Urinary bladder (tissue), 3 donors: ENCODE measurements at regions not wholly inside any gene's neighbourhood (a gene's known extent, or its start where the extent isn't known, plus 50 kb on each side); places are given as distances from the start of the nearest gene placed in this dataset.

Source experiments
- DNase-seq: peaks from one replicate; pipeline ENCODE4 v3.0.0-alpha.2; 2015; ENCODE audit errors: extremely low spot score
- H3K27ac ChIP-seq: one replicate; pipeline ENCODE4 v1.5.1; 2013; ENCODE audit warnings: low read depth, mild to moderate bottlenecking, moderate library complexity
- H3K36me3 ChIP-seq: one replicate; pipeline ENCODE4 v1.6.1; 2013; ENCODE audit warnings: mild to moderate bottlenecking, moderate library complexity; ENCODE audit not compliant: insufficient read depth
- H3K4me1 ChIP-seq: one replicate; pipeline ENCODE4 v1.6.1; 2013; ENCODE audit warnings: mild to moderate bottlenecking, moderate library complexity; ENCODE audit not compliant: insufficient read depth
- H3K4me3 ChIP-seq: one replicate; pipeline ENCODE4 v1.5.1; 2013; ENCODE audit warnings: low read depth, low read length
- WGBS: extraction: QIAGEN DNeasy Blood & Tissue Kit; methylation state at CpG from one replicate; pipeline ENCODE4 v1.1.7; 2013; 5-methylcytosine and 5-hydroxymethylcytosine counted together
- donor health status: healthy with polysubstance abuse.
- donor health status: healthy.

DNA sequence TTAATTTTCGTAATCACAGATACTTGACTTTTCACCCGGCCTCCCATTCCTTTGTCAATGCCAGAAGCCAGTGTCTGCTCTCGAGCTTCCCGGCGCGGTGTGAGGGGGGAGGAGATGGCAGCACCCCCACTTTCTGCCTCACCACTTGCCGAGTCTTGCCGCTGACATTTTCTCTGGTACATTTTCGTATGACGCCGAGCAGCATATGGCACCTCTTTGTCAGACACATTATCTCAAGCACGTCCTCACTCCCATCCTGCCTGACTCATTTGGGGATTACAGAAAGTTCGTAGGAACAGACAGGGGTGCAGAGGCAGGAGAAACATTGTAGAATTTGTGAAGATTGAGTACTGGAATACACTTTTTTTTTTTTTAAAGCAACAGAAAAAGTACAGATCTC lies 60.8 kb upstream of the SORCS3 start:
- no peak overlapping the region for H3K4me3 ChIP-seq
- H3K36me3 ChIP-seq = no peaks in the 10 kb centered on the region
- 26% methylated on average over 13 of the region's 13 CpGs for WGBS
- no peak for DNase-seq
- H3K4me1 ChIP-seq = no peaks in the 10 kb centered on the region
- no peak overlapping the region for H3K27ac ChIP-seq

GRCh38 chr10:104580774-104581675 lies 60.1 kb upstream of the SORCS3 start:
- Histone ChIP-seq H3K4me3 (no peak overlapping the region), H3K27ac (no peak overlapping the region), H3K36me3 (no peaks in the 10 kb centered on the region), H3K4me1 (no peaks in the 10 kb centered on the region)
- peak; percentile 31 for DNase-seq
- 40% methylated on average over 20 of the region's 20 CpGs for WGBS

DNA sequence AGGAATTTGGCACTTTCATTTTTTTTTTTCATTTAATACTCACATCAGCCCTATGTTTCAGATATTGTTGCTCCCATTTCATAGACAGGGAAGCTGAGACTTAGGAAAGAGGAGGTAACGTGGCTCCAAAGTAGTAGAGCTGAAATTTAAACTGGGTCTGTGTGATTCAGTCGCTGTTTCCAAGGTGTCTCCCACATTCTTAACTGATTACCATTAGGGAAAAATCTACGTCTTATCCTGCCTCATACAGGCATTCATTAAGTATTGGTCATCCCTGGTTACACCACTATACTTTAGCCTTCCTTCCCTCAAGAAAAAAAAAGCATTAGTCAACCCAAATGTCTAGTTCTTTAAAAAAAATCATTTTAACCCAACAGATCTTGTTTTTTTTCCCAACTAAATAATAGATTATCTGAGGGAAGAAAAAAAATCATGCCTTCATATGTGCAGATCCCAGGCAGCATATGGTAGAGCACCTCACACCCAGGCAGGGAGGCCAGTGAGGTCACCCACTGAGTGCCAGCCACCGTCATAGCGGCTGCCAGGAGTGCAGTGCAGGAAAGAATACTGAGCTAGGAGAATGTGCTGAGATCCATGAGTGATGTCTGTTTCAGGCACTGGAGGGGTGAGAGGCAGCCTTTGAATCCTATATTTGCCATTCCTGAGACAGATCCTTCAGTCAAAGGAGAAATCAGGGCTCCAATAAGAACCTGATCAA lies 59.0 kb upstream of the SORCS3 start:
- no peaks in the 10 kb centered on the region for H3K4me1 ChIP-seq
- no peaks in the 10 kb centered on the region for H3K36me3 ChIP-seq
- no peak overlapping the region for H3K27ac ChIP-seq
- no peak overlapping the region for H3K4me3 ChIP-seq
- DNase-seq = no peak
- 80% methylated on average over 5 of the region's 5 CpGs for WGBS

GRCh38 chr10:104582602-104582951 lies 58.5 kb upstream of the SORCS3 start:
- no peak for DNase-seq
- H3K4me1 ChIP-seq = no peaks in the 10 kb centered on the region
- WGBS = 80% methylated on average over 4 of the region's 4 CpGs

GRCh38 chr10:104582966-104583365 lies 58.1 kb upstream of the SORCS3 start:
- DNase-seq = no peak
- H3K4me3 ChIP-seq = no peak overlapping the region
- H3K27ac ChIP-seq = no peak overlapping the region
- no peaks in the 10 kb centered on the region for H3K4me1 ChIP-seq
- 88% methylated on average over 1 of the region's 1 CpG for WGBS
- no peaks in the 10 kb centered on the region for H3K36me3 ChIP-seq

More at GRCh38 chr10:104582602-104582951, 58.5 kb upstream of the SORCS3 start:
- Histone ChIP-seq H3K27ac (no peak overlapping the region), H3K4me3 (no peak overlapping the region), H3K36me3 (no peaks in the 10 kb centered on the region)

DNA sequence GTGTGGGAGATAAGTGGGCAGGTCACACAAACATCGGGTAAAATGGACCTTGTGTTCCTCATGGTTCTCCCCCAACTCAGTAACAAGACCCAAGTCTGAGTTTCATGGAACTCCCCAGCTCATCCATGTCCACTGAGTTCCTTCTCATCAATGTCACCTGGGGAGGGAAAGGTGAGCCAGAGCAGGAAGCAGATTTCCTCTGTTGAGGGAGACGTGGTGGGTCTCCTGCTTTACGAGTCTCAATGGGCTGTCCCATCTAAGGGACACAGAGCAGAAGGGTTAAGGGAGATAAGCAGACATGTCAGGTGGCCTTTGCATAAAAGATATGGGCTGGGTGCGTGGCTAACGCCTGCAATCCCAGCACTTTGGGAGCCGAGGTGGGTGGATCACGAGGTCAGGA lies 56.5 kb upstream of the SORCS3 start:
- H3K36me3 ChIP-seq = no peaks in the 10 kb centered on the region
- no peak for DNase-seq
- WGBS = 69% methylated on average over 7 of the region's 7 CpGs
- H3K4me1 ChIP-seq = no peaks in the 10 kb centered on the region
- H3K4me3 ChIP-seq = no peak overlapping the region
- no peak overlapping the region for H3K27ac ChIP-seq

DNA sequence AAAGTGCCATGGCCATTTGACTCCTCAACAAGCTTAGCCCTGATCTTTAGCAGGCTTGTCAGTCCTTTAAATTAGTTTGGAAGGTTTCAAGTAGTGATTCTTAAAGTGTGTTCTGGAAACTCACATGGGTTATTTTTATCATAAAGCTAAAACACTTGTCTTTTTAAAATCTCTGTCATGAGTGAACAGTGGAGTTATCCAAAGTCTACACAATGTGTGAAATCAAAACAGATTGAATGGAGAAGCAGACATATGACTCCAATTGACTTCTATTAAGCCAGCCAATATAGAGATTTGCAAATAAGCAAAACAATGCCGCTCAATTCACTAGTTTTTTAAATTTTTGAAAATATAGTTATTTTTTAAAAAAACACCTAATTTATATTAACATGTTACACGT lies 53.3 kb upstream of the SORCS3 start:
- Histone ChIP-seq H3K36me3 (no peaks in the 10 kb centered on the region), H3K4me3 (no peak overlapping the region), H3K4me1 (no peaks in the 10 kb centered on the region), H3K27ac (no peak overlapping the region)
- 78% methylated on average over 2 of the region's 2 CpGs for WGBS
- DNase-seq = no peak

DNA sequence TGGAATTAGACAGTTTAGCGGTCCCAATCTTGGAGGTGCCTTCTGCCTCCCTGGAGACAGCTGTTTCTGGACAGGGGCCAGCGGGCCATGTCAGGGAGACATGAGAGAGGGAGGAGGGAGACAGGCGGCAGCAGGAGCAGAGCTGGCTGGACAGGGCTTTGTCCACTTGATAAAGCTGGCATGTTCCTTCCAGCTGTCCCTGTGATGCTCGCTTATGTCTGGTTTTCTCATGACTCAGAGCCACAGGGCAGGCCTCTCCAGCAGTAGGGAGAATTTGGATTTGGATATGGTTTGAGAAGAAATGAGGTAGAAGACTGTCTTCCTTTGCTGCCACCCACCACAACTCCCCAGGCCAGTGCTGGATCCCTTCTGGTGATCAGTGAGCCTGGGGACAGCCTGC lies 51.7 kb upstream of the SORCS3 start:
- no peak overlapping the region for H3K4me3 ChIP-seq
- no peaks in the 10 kb centered on the region for H3K36me3 ChIP-seq
- H3K27ac ChIP-seq = no peak overlapping the region
- no peak for DNase-seq
- no peaks in the 10 kb centered on the region for H3K4me1 ChIP-seq
- WGBS = 55% methylated on average over 4 of the region's 4 CpGs

DNA sequence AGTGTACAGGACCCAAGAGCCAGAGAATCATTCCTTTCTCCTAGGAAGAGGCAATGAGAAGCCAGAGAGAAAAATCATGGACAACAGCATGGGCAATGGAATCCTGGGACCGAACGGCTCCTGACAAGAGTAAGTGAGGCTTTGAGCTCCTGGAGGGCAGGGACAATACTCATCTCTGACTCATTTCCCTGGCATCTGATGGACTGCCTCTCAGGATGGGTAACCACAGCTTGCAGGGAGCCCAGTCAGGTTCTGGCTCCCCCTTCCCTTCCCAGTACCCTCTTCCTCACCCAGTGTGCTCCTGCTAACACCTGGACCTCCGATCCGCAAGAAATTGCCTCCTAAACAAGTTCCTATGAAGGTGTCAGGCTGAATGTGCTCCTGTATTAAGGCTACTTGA lies 51.2 kb upstream of the SORCS3 start:
- no peak overlapping the region for H3K27ac ChIP-seq
- WGBS = 87% methylated on average over 4 of the region's 4 CpGs
- no peak for DNase-seq

More for the DNA sequence above, 51.2 kb upstream of the SORCS3 start:
- Histone ChIP-seq H3K36me3 (no peaks in the 10 kb centered on the region), H3K4me1 (no peaks in the 10 kb centered on the region), H3K4me3 (no peak overlapping the region)
